Peyer's patch (tissue), 4 donors: ENCODE measurements at regions not wholly inside any gene's neighbourhood (a gene's known extent, or its start where the extent isn't known, plus 50 kb on each side); places are given as distances from the start of the nearest gene placed in this dataset.

Experiments used
- POLR2A ChIP-seq, 2 donors: fragments of 450-650 bp; IDR thresholded peaks; one replicate each; pipeline ENCODE4 v1.5.1; 2017; ENCODE audit warnings: antibody characterized with exemption in 2 of 2, mild to moderate bottlenecking in 2 of 2, moderate library complexity in 2 of 2
- TF ChIP-seq, protein P1 (sequence below), 6 experiments: fragments of 450-650 bp in 4 of 6; fragments of 200-600 bp in 2 of 6; sonication (generic) in 1 of 6; IDR thresholded peaks; one replicate each; pipeline ENCODE4 v1.5.1; 2017 to 2019; ENCODE audit warnings: antibody characterized with exemption in 6 of 6, mild to moderate bottlenecking in 3 of 6, moderate library complexity in 1 of 6

DNA sequence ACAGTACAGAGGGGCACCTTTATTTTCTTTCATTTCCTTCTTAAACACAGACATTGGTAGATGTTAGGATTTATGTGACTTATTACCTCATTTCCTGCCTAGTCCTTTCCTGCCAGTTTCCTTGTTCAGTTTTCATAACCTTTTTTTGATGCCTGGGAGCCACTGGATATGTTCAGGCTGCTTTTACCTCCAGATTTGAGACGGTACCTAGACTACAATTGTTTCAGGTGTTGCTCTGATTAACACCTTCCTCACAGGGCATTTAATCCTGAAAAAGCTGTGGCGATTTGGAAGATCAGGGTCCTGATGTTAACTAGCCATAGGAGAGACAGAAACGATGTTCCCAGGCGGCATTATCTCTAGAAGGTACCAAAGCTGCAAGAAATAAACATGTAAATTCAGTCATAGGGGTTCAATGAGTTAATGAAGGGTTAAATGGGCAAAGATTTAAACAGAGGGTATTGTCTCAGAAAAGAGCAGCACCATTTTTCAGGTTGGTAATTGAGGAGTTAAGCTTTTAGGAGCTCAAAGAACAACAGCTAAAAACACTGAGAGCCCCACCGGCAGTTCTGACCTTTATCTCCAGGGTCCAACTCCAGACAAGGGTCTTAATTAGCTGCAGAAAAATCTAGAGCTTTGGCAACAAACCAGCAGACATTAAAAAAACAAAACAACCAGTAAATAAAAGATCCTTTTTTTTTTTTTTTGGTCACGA lies 93.3 kb downstream of the HRH4 start:
- TF ChIP-seq POLR2A (IDR thresholded peaks at IDR 0.05): no peak
- TF ChIP-seq, protein P1, sequence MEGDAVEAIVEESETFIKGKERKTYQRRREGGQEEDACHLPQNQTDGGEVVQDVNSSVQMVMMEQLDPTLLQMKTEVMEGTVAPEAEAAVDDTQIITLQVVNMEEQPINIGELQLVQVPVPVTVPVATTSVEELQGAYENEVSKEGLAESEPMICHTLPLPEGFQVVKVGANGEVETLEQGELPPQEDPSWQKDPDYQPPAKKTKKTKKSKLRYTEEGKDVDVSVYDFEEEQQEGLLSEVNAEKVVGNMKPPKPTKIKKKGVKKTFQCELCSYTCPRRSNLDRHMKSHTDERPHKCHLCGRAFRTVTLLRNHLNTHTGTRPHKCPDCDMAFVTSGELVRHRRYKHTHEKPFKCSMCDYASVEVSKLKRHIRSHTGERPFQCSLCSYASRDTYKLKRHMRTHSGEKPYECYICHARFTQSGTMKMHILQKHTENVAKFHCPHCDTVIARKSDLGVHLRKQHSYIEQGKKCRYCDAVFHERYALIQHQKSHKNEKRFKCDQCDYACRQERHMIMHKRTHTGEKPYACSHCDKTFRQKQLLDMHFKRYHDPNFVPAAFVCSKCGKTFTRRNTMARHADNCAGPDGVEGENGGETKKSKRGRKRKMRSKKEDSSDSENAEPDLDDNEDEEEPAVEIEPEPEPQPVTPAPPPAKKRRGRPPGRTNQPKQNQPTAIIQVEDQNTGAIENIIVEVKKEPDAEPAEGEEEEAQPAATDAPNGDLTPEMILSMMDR (IDR thresholded peaks at IDR 0.05): no peak
